Glomerular endothelial cell (primary cell): ENCODE measurements at regions not wholly inside any gene's neighbourhood (a gene's known extent, or its start where the extent isn't known, plus 50 kb on each side); places are given as distances from the start of the nearest gene placed in this dataset.

ENCODE experiments used
- DNase-seq: peaks from one replicate; pipeline ENCODE4 v3.0.0-alpha.2; 2011; ENCODE audit warnings: low read depth, low spot score; ENCODE audit errors: extremely low read depth

DNA sequence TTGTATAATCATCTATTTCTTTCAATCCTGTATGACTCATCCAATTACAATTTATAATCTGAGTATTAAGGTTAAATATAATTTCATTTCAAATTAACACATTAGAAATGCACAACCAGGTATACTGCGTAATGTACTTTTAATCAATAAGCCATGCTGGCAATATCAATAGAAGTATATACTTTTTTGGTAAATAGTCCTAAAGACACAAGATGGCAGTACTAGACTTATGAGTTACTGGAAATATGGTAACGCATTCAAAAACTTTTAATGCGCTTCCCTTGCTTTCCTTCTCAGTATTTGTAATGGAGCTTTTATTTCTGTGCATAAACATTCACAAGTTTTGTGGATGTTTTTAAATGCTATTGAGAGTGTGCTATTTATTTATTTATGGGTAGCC lies 1162.0 kb upstream of the TMPRSS15 start:
- no peak for DNase-seq

DNA sequence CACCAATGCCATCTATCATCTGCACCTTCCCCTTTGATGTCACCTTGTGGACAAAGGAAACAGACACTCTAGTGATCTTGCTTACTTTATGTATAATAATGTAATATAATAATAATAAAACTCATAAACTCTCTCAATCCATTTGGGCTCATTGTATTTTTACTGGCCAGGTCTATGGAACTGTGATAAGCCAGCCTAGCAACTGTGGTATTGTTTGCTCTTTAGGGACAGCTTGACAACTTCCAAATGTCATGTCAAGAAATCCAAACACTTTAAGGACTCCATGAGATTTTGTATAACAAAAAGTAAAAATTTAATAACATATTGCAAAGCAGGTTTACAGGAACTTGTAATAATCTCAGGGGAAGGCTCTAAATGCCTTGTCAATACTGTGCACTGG lies 1163.4 kb upstream of the TMPRSS15 start:
- no peak for DNase-seq

DNA sequence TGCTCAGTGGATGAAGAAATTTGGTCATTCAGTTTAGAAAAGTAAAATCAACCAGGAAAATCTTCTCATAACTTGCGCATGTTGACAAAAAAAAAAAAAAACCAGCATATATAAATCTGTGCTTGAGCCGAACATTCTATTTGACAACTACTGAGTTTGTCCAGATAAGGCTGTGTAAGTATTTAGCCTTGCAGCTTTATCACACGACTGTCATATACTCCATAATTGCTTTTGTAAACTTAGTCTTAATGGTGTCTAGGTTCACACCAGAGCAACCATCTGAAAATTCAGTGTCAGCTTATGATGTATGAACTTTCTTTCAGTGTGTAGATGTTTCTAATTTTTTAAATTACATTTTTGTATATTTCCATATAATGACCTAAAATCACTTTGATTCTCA lies 1173.8 kb upstream of the TMPRSS15 start:
- DNase-seq: no peak

DNA sequence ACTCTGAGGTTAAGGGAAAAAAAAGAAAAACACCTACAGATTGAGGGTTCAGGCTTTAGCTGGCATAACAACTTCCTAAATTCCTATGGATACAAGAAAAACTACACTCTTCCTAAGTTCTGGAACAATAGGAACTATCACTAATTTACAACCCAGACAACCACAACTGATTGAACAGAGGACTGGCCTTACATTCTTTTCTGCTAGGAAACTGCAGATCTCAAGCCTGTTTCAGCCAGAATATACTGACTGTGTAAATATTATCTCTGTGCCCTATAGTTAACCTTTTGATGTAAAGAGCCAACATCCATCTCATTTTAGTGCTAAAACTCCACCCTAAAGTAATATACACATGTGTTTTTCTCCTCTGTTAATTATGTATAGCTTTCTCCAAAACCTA lies 1186.5 kb upstream of the TMPRSS15 start:
- DNase-seq: no peak

DNA sequence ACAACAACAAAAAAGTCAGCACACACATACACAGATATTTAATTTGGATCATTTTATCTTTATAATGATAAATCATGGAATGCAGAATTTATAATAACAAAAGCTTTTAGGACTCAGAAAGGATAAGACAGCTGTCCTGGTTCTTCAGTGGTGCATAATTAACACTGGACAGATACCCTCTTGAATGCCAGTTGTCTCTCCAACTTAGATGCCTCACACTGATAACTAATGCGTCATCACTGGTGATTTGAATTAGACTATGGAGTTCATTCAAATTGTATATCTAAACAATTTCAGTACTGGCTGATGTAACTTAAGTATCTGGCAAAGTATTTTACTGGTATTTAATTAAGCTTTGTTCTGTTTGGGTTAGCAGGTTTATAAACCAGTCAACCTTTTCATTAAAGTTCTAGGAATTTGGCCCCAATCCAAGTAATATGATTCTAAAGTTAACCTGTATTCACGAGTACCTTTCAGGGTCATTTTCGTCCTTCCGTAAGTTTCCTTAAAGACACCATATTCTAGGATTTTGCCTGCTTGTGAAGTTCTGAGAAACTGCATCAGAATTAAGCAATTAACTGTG lies 1199.5 kb upstream of the TMPRSS15 start:
- no peak for DNase-seq

DNA sequence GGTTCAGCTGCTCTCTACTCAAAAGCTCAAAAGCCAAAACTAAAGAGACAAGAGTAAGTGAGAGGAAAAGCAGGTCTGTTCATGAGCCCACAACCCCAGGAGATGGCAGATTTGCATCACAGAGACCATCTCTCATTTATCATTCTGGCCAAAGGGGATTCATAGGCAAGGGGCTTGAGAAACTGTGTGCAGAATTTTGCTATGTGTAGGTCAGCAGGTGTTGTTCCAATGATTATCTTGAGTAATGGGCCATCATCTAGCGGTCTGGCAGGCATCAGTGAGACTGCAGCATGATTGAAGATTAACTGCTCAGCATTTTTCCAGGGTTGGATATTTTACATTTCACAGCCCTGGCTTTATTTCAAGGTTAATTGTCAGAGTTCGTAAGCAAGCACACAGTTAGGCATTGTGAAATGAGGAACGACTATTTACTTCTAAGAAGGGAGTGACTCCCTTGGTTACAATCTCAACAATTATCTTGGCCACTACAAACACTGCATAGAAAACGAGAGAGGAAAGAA lies 1204.6 kb upstream of the TMPRSS15 start:
- DNase-seq: no peak

DNA sequence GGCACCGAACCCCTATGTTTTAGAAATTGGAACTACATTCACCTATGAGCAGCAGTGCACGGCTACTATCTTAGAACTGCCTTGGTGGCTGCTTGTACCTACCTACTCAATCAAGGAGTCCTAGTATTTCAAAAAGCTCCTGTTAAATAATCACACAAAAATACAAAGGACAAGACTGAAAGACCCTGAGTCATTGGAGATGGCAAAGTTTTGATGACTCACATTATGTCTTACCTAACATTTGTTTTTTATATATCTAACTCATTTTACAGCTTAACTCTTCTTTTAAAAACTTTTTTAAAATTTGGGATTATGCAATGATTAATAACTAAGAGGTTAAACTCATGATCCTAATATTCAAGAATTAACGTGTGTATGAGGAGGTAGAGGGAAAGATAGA lies 1206.0 kb upstream of the TMPRSS15 start:
- DNase-seq: no peak

DNA sequence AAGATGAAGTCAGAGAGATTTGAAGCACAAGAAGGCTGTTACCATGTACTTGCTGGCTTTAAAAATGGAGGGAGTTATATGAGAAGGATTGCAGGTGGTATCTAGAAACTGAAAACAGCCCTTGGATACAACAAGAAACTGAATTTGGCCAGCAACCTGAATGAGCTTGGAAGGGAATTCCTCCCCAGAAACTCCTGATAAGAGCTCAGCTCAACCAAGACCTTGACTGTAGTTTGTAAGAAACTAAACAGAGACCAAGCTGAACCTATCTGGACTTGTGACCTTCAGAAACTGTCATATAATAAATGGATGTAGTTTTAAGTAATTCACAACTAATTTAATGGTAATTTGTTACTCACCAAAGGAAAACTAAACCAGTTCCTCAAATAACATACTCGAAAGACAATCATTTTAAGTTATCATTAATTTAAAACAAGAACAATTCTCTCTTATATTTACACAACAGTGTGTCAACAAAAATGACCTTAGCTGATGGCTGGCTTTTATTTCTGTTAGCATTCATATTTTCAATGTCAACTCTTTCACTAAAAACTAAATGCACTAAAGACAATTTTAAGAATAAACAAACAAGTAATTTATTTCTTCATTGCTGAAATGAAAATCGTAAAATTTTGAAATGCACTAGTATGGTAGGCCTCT lies 1218.4 kb upstream of the TMPRSS15 start:
- DNase-seq: no peak

DNA sequence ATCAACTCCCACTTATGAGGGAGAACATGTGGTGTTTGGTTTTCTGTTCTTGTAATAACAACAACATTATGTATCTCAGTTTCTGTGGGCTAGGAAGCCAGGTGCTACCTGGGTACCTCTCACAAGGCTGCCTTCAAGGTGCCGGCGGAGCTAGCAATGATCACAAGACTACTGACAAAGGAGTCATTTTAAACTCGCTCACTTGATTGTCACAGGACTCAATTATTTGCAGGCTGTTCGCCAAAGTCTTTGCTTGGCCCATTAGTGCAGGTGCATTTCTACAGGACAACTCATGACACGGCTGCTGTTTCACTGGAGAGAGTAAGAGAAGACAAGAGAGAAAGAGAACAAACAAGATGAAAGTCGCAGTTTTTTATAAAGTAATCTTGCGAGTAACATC lies 1237.4 kb upstream of the TMPRSS15 start:
- no peak for DNase-seq

DNA sequence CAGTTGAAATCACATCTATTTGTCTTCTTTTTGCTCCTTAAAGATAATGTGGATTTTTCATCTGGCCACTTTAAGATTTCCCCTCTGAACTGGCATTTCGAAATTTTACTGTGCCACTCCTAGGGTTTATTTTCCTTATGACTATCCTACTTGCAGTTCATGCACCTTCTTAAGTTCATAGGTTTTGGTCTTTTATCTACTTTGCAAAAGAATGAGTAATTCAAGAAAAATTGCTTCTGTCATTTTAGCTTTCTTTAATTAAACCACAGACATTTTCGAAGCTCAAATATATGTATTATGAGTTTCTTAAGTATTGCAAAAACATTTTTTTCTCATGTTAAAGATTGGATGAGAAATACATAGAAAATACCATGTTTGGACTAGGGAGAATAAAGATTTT lies 1244.8 kb upstream of the TMPRSS15 start:
- DNase-seq: no peak

DNA sequence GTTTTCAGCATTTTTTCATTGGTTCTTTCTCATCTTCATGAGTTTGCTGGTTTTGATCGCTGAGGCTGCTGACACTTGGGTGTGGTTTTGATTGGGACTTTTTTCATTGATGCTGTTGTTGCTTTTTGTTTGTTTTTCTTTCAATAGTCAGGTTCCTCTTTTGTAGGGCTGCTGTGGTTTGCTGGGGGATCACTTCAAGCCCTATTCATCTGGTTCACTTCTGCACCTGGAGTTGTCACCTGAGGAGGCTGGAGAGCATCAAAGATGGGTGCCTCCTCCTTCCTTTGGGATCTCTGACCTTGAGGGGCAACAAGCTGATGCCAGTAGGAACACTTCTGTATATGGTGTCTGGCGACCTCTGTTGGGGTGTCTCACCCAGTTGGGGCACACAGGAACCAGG lies 1279.9 kb upstream of the TMPRSS15 start:
- no peak for DNase-seq

DNA sequence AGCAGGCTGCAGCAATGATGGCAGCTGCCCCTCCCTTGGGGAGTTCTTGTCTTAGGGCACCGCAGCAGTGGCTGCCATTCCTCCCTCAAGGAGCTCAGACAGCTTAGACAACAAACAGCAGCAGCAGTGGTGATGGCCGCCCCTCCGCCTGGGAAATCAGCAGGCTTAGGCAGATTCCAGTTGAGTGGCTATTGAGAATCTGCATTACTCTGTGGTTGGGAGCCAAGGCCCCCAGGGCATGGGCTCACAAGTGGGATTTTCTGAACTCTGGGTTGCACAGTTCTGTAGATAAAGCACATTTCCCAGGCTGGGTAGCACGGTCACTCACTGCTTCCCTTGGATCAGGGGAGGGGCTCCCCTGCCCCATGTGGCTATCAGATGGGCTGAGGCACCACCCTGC lies 1280.7 kb upstream of the TMPRSS15 start:
- no peak for DNase-seq

DNA sequence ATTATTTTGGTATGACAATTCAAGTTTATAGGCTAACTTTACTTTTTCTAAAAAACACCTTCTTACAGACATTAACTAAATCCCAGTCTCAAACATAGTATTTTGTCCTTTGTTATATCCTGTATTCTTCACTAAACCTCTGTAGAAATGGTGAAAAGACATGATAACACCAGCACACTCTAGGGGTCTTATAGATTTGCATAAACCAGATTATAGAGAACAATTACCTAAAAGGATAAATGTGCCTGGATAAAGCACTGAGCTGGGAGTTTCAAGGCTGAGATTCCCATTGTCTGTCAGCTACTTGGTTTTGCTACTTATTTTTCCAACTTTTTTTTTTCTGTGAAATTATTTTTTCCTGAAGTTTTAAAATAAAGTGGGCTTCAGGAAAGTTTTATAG lies 1288.6 kb upstream of the TMPRSS15 start:
- no peak for DNase-seq

DNA sequence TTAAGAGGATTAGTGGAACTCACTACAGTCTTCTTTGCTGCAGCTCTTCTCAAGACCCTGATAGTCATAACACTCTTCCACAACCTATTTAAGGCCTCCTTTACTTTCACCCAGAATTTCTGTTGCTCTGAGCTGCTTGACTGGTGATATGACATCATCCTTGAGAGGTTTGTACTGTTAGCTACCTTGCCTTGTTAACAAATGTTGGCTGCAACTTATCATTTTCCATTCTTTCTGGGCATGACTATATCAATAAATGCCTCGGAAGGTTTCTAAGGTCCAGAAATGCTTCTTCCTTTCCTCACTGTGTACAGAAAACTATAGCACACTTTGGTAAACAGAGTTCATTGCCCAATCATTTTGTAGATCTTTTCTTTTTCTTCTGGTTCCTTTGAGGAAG lies 1292.2 kb upstream of the TMPRSS15 start:
- DNase-seq: no peak

DNA sequence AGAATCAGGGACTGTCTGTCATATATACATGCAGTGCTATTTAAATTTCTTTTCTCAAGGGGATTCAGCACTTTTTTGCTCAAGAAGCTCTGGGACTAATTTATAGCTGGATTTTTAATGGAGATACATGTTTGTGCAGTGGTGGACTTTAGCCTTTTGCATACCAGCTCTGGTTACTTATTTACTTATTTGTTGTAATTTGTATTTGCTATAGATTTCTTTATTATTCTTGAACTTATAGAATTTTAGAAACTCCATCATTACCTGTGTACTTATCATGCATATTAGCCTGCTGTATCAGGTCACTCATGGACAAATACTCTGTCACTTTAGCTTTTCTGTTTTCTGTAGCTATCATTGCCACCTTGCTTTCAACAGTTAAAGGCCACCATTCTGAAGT lies 1296.9 kb upstream of the TMPRSS15 start:
- no peak for DNase-seq

DNA sequence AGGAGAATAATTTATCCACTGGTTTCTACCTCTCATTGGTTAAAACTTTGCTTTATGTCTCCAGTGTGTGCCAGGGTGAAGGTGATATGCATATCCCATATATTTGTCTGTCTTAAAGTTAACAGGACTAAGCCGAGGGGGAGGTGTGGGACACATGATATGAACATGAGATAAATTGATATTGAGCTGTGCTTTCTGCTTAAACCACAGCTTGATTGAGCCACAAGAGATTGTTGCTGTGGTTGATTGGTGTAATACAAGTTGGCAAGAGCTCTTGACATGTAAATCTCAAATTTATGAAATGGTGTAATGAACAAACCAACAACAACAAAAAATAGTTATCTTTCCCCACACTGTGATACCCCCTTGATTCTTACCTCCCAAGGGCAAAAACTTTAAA lies 1295.5 kb upstream of the NCAM2 start:
- DNase-seq: no peak

DNA sequence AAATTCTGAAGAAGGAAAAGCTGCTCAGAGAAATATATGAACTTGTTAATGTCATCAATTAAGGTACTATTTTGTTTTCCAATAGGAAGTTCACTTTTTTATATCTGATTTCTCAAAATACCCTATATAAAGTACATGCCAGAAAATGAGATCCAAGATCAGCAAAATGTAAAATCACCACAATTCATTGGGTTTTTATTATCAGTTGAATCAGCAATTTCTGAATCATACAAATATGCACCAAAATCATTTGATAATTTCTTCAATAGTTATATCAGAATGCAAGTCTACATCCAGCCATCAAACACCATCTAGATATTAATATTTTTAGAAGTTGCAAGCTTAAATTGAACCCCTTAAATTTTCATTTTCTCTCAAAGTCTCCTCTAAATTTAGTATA lies 1293.4 kb upstream of the NCAM2 start:
- no peak for DNase-seq

DNA sequence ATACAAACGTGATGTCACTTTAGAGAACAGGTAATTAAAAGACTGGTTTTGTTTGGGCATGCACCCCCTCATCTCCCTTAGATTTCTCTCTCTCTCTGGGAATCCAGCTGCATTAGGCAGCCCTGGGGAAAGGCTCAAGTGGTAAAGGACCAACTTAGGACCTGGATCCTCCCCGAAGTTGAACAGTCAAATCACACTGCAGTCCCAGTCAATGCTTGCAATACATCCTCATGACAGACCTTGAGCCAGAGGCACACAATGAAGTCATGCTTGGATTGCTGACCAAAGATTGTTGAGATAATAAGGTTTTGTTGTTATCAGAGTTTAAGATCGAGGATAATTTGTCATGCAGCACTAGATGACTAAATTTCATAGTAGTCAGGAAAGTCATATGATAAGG lies 1285.8 kb upstream of the NCAM2 start:
- DNase-seq: no peak

DNA sequence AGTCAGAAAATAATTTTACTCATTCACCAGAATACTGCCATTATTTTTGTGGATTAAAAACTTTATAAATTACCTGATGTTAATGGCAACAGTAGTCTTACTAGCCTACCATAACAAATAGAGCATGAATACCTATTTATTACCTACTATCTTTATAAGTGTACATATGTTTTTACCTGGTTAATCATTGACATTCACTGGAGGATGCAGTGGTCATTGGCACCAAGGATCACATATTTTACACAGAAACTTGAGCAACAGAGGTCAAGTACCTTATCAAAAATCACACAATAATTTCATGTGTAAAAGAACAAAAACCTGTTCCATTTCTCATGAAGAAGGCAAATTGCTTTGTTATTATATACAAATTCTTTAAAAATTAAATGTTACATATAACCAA lies 1284.9 kb upstream of the NCAM2 start:
- DNase-seq: no peak

DNA sequence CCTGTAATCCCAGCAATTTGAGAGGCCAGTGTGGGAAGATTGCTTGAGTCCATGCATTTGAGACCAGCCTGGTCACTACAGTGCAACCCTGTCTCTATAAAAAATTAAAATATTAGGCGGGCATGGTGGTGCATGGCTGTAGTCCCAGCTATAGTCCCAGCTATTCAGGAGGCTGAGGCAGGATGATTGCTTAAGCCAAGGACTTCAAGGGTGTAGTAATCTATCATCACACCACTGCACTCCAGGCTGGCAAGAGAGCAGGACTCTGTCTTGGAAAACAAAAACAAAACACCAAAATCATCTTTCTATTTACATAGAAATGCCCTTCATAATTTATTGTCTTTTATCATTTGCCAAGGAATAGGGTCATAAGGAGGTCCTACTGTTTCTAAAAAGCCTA lies 1274.1 kb upstream of the NCAM2 start:
- no peak for DNase-seq

DNA sequence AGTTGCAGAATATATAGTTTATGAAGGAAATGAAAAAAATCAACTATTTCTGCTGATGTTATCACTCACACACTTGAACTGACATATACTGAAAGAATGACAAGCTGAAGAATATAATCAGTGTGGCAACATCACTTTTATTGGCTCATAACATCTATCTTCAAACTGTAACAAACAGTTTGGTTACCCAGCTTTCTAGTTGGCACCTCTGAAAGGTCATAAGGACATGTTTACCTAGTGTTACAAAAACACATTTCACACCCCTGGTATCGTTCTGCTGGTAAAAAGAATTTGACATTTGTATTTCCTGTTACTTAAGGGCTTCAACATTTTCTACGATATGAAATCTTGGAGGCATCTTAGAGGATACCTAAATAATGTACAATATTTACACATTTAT lies 1267.0 kb upstream of the NCAM2 start:
- no peak for DNase-seq

DNA sequence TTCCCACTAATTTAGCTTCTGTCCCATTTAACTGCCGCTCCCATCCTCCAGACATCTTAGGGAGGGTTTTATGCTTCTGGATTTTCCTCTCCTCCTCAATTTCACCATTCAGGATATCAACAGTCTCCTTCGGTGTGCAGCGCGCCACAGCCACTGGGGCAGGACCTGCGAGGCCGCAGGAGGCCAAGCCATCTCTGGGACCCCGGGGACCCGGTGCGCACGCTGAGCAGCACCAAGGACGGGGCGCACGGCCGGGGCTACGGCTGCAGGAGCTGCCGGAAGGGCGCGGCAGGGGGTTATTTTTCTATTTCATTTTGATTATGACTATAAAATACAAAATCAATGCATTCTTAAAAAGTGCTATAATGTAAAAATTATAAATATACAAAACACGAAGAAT lies 1238.4 kb upstream of the NCAM2 start:
- DNase-seq: no peak

DNA sequence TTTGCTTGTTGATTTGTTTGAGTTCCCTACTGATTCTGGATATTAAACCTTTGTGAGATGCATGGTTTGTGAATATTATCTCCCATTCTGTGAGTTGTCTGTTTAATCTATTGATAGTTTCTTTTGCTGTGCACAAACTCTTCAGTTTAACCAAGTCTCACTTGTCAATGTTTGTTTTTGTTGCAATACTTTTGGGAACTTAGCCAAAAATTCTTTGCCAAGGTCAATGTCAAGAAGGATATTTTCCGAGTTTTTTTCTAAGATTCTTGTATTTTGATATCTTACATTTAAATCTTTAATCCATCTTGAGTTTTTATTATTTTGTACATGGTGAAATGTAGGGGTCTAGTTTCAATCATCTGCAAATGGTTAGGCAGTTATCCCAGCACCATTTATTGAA lies 1230.7 kb upstream of the NCAM2 start:
- DNase-seq: no peak
